SK-N-MC (cell line): ENCODE measurements at regions not wholly inside any gene's neighbourhood (a gene's known extent, or its start where the extent isn't known, plus 50 kb on each side); places are given as distances from the start of the nearest gene placed in this dataset.

Experiments used
- DNase-seq: peaks from one replicate; pipeline ENCODE4 v3.0.0-alpha.2; 2011; ENCODE audit warnings: low read depth, low spot score
- H3K27ac ChIP-seq: fragments of 200-600 bp; sonication (generic); 2 replicates; pipeline ENCODE4 v1.5.1; 2016; ENCODE audit warnings: mixed run types
- H3K36me3 ChIP-seq: fragments of 200-600 bp; sonication (generic); 2 replicates; pipeline ENCODE4 v1.6.1; 2017; ENCODE audit warnings: antibody characterized with exemption, low read length, mixed read lengths; ENCODE audit not compliant: insufficient read depth
- H3K4me3 ChIP-seq: fragments of 200-600 bp; sonication (generic); 2 replicates; pipeline ENCODE4 v1.5.1; 2016
- H3K9ac ChIP-seq: fragments of 200-600 bp; sonication (generic); 2 replicates; pipeline ENCODE4 v1.8.0; 2017; ENCODE audit warnings: mixed run types, mixed read lengths; ENCODE audit not compliant: insufficient read length
- H3K9me3 ChIP-seq: fragments of 200-600 bp; sonication (generic); 2 replicates; pipeline ENCODE4 v1.6.1; 2017; ENCODE audit warnings: low read depth, mild to moderate bottlenecking, antibody characterized with exemption, low read length, moderate library complexity, mixed read lengths
- EZH2 ChIP-seq: fragments of 200-600 bp; sonication (generic); IDR thresholded peaks from one replicate; pipeline ENCODE4 v1.6.1; 2017; ENCODE audit warnings: antibody characterized with exemption
- FOXP2 ChIP-seq: optimal IDR thresholded peaks from 2 replicates; pipeline ENCODE3; 2011; ENCODE audit warnings: mild to moderate bottlenecking, moderate library complexity; ENCODE audit not compliant: insufficient read depth; ENCODE audit errors: extremely low read length, control extremely low read depth
- POLR2AphosphoS5 ChIP-seq: IDR thresholded peaks from 2 replicates; pipeline ENCODE4 v1.6.1; 2012; ENCODE audit warnings: mild to moderate bottlenecking, low read depth, low read length, borderline replicate concordance

- no peak overlapping the region for H3K9ac ChIP-seq
- TF ChIP-seq POLR2AphosphoS5: no peak
- no peak for TF ChIP-seq EZH2
- no peak for TF ChIP-seq FOXP2
- DNase-seq: no peak
- no peaks in the 10 kb centered on the region for H3K36me3 ChIP-seq
- H3K9me3 ChIP-seq: no peaks in the 10 kb centered on the region
- peak overlapping the region; percentile 41; the same call in 1 of the 2 replicates for H3K4me3 ChIP-seq
- 0 out of 2 replicates have a peak overlapping the region, but pooled peaks have one; percentile 64 for H3K27ac ChIP-seq
Measured at GRCh38 chr3:103047640-103048039, 612.8 kb downstream of the ZPLD1 start.

- peak overlapping the region; percentile 41 for H3K4me3 ChIP-seq
- H3K9ac ChIP-seq: no peak overlapping the region
- DNase-seq: peak; percentile 75
- H3K27ac ChIP-seq: peak overlapping the region; percentile 64
- no peak for TF ChIP-seq POLR2AphosphoS5
- no peak for TF ChIP-seq EZH2
- TF ChIP-seq FOXP2: no peak
- no peaks in the 10 kb centered on the region for H3K36me3 ChIP-seq
- no peaks in the 10 kb centered on the region for H3K9me3 ChIP-seq
Measured at GRCh38 chr3:103048068-103048722, 613.4 kb downstream of the ZPLD1 start.

GRCh38 chr3:103052236-103052830 lies 617.5 kb downstream of the ZPLD1 start:
- no peak for TF ChIP-seq POLR2AphosphoS5
- peak; percentile 21 for TF ChIP-seq FOXP2
- DNase-seq: no peak
- H3K27ac ChIP-seq: peak overlapping the region; percentile 63; the same call in 1 of the 2 replicates
- H3K9ac ChIP-seq: no peak overlapping the region
- no peaks in the 10 kb centered on the region for H3K9me3 ChIP-seq
- no peak overlapping the region for H3K4me3 ChIP-seq
- H3K36me3 ChIP-seq: no peaks in the 10 kb centered on the region

- no peak for TF ChIP-seq FOXP2
- no peak for DNase-seq
- no peak overlapping the region for H3K27ac ChIP-seq
- no peaks in the 10 kb centered on the region for H3K36me3 ChIP-seq
- H3K9ac ChIP-seq: no peak overlapping the region
- H3K4me3 ChIP-seq: no peak overlapping the region
- no peaks in the 10 kb centered on the region for H3K9me3 ChIP-seq
Measured at GRCh38 chr3:103055021-103055520, 620.3 kb downstream of the ZPLD1 start.

- H3K36me3 ChIP-seq: no peaks in the 10 kb centered on the region
- H3K4me3 ChIP-seq: no peak overlapping the region
- H3K9ac ChIP-seq: no peak overlapping the region
- TF ChIP-seq FOXP2 (no peak), EZH2 (no peak), POLR2AphosphoS5 (no peak)
- no peaks in the 10 kb centered on the region for H3K9me3 ChIP-seq
- no peak for DNase-seq
- no peak overlapping the region for H3K27ac ChIP-seq
Measured at GRCh38 chr3:103056542-103056941, 621.7 kb downstream of the ZPLD1 start.

GRCh38 chr3:103057003-103057402 lies 622.2 kb downstream of the ZPLD1 start:
- no peak for TF ChIP-seq EZH2
- TF ChIP-seq POLR2AphosphoS5: no peak
- TF ChIP-seq FOXP2: no peak
- no peak overlapping the region for H3K4me3 ChIP-seq
- H3K9ac ChIP-seq: no peak overlapping the region
- DNase-seq: no peak
- no peak overlapping the region for H3K27ac ChIP-seq
- no peaks in the 10 kb centered on the region for H3K9me3 ChIP-seq
- no peaks in the 10 kb centered on the region for H3K36me3 ChIP-seq

GRCh38 chr3:103057487-103057886 lies 622.7 kb downstream of the ZPLD1 start:
- DNase-seq: no peak
- TF ChIP-seq POLR2AphosphoS5: no peak
- no peak for TF ChIP-seq FOXP2
- TF ChIP-seq EZH2: no peak
- H3K9ac ChIP-seq: no peak overlapping the region
- H3K9me3 ChIP-seq: no peaks in the 10 kb centered on the region
- no peak overlapping the region for H3K27ac ChIP-seq
- no peaks in the 10 kb centered on the region for H3K36me3 ChIP-seq
- H3K4me3 ChIP-seq: no peak overlapping the region

- no peak overlapping the region for H3K4me3 ChIP-seq
- no peaks in the 10 kb centered on the region for H3K9me3 ChIP-seq
- no peak overlapping the region for H3K27ac ChIP-seq
- H3K36me3 ChIP-seq: no peaks in the 10 kb centered on the region
- no peak overlapping the region for H3K9ac ChIP-seq
- no peak for TF ChIP-seq EZH2
- TF ChIP-seq POLR2AphosphoS5: no peak
- TF ChIP-seq FOXP2: no peak
- DNase-seq: no peak
Measured at GRCh38 chr3:103059432-103059831, 624.6 kb downstream of the ZPLD1 start.
